ENCODE measurements at regions not wholly inside any gene's neighbourhood (a gene's known extent, or its start where the extent isn't known, plus 50 kb on each side); places are given as distances from the start of the nearest gene placed in this dataset.

- no peak for DNase-seq (ENCODE audit: low read depth)
- no peak for TF ChIP-seq CTCF (conservative IDR thresholded peaks at IDR 0.05; ENCODE audit: low read depth, low read length)
- H3K4me3 ChIP-seq (ENCODE audit: low read depth, low read length): no peak overlapping the region
These were observed 943.8 kb downstream of the TYW1 start for GRCh38 chr7:67940400-67940799.

GRCh38 chr7:67947191-67947590, 950.6 kb downstream of the TYW1 start:
- no peak for TF ChIP-seq CTCF (conservative IDR thresholded peaks at IDR 0.05; ENCODE audit: low read depth, low read length)
- no peak overlapping the region for H3K4me3 ChIP-seq (ENCODE audit: low read depth, low read length)
- DNase-seq (ENCODE audit: low read depth): no peak

DNA sequence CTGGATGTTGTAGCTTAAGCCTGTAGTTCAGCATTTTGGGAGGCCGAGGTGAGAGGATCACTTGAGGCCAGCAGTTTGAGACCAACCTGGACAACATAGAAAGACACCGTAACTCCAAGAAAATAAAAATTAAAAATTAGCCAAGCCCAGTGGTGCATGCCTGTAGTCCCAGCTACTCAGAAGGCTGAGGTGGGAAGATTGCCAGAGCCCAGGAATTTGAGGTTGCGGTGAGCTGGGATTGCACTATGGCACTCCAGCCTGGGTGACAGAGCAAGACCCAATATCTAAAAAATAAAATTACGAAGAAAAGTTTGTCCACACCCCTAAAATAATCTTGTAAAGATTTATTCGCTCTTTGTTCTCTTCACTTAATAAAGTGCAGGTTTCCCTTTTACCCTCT, 951.0 kb downstream of the TYW1 start:
- no peak for TF ChIP-seq CTCF (conservative IDR thresholded peaks at IDR 0.05; ENCODE audit: low read depth, low read length)
- no peak for DNase-seq (ENCODE audit: low read depth)
- no peak overlapping the region for H3K4me3 ChIP-seq (ENCODE audit: low read depth, low read length)

DNA sequence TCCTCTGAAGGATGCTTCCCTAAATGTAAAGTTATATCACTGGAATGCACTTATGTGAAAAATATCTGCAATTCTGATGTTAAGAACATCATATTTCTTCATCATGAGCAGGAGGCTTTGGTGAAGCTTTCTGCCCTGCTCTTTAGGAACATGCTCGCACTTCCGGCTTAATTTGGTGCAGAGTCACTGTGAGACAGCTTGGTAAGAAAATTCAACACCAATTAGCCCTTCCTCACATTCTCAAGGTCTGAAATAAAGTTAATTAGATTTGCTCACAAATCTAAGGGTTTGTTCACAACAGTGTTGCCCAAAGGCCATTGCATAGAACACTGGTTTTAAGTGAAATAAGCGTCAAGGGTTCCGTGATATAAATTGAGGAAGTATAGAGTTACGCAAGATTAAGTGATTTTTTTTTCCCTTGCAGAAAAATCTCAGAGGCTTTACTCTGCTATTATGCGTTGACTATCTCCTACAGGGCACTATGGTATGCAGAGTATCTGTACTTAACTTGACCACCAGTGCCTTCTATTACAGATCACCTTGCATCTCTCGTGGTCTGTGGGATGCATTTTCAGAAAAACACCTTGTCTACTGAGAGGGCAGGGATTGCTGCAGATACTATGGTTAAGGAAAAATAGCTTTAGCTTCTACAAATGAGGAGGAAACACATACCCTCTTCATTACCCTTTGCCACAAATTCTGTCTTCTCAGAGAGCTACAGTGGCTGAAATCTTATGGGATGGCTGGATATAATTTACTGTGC, 953.9 kb downstream of the TYW1 start:
- DNase-seq (ENCODE audit: low read depth): no peak
- H3K4me3 ChIP-seq (ENCODE audit: low read depth, low read length): no peak overlapping the region
- no peak for TF ChIP-seq CTCF (conservative IDR thresholded peaks at IDR 0.05; ENCODE audit: low read depth, low read length)

DNA sequence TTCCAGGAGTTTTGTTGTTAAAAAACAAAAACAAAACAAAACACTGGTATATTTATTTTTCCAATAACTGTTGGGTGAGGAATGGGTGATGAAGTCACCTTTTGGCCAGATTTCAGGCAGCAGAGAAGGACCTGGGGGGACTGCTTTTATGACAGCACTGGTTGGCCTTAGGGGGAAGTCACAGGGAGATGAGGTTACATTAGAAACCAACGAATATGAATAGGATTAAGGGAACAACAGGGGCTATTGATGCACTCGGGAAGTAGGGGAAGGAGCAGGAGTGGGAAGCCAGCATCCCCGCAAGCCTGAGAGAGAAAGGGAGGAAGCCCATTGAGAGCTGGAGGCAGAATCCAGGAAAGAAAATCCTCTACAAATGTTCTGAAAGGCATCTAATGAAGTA, 958.4 kb downstream of the TYW1 start:
- no peak for TF ChIP-seq CTCF (conservative IDR thresholded peaks at IDR 0.05; ENCODE audit: low read depth, low read length)
- no peak for DNase-seq (ENCODE audit: low read depth)
- H3K4me3 ChIP-seq (ENCODE audit: low read depth, low read length): no peak overlapping the region

DNA sequence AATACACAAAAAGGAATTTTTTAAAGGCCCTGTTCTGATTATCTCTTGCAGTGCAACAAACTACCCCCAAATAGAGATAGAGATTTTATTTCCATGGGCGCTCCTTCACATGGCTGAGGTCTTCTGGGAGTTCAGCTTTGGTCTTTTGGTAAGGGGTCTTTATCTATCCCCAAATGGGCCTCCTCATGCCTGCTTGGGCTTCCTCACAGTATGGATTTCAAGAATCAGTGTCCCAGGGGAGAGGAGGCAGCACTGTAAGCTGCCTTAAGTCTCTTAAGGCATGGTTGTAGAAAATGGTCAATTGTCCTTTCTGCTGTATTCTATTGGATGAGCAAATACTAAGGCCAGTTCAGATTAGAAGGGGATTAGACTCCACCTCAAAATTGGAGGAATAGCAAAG, 966.2 kb downstream of the TYW1 start:
- H3K4me3 ChIP-seq (ENCODE audit: low read depth, low read length): no peak overlapping the region
- DNase-seq (ENCODE audit: low read depth): no peak
- TF ChIP-seq CTCF (conservative IDR thresholded peaks at IDR 0.05; ENCODE audit: low read depth, low read length): no peak

- no peak overlapping the region for H3K4me3 ChIP-seq (ENCODE audit: low read depth, low read length)
- TF ChIP-seq CTCF (conservative IDR thresholded peaks at IDR 0.05; ENCODE audit: low read depth, low read length): no peak
- no peak for DNase-seq (ENCODE audit: low read depth)
These were observed 979.9 kb downstream of the TYW1 start for GRCh38 chr7:67976490-67976889.

Measured in epithelial cell of proximal tubule (primary cell).